ENCODE measurements at regions not wholly inside any gene's neighbourhood (a gene's known extent, or its start where the extent isn't known, plus 50 kb on each side); places are given as distances from the start of the nearest gene placed in this dataset.

- TF ChIP-seq CTCF (IDR thresholded peaks at IDR 0.05; ENCODE audit: low read depth, low read length, missing control alignments), result no peak
- H3K4me3 ChIP-seq (ENCODE audit: low read depth, low read length), result no peak overlapping the region
- DNase-seq (ENCODE audit: low read depth), result no peak
Observed at GRCh38 chr3:147793841-147794240, 384.7 kb downstream of the ZIC1 start.

GRCh38 chr3:147794596-147794995 is 385.4 kb downstream of the ZIC1 start:
- TF ChIP-seq CTCF (IDR thresholded peaks at IDR 0.05; ENCODE audit: low read depth, low read length, missing control alignments), result no peak
- H3K4me3 ChIP-seq (ENCODE audit: low read depth, low read length), result no peak overlapping the region
- no peak for DNase-seq (ENCODE audit: low read depth)

- no peak for DNase-seq (ENCODE audit: low read depth)
- no peak for TF ChIP-seq CTCF (IDR thresholded peaks at IDR 0.05; ENCODE audit: low read depth, low read length, missing control alignments)
- H3K4me3 ChIP-seq (ENCODE audit: low read depth, low read length), result no peak overlapping the region
Observed at GRCh38 chr3:147795418-147795817, 386.3 kb downstream of the ZIC1 start.

GRCh38 chr3:147797095-147797494 is 387.9 kb downstream of the ZIC1 start:
- DNase-seq (ENCODE audit: low read depth), result no peak
- no peak for TF ChIP-seq CTCF (IDR thresholded peaks at IDR 0.05; ENCODE audit: low read depth, low read length, missing control alignments)
- no peak overlapping the region for H3K4me3 ChIP-seq (ENCODE audit: low read depth, low read length)

GRCh38 chr3:147799601-147800000 is 390.4 kb downstream of the ZIC1 start:
- no peak overlapping the region for H3K4me3 ChIP-seq (ENCODE audit: low read depth, low read length)
- no peak for TF ChIP-seq CTCF (IDR thresholded peaks at IDR 0.05; ENCODE audit: low read depth, low read length, missing control alignments)
- no peak for DNase-seq (ENCODE audit: low read depth)

- no peak overlapping the region for H3K4me3 ChIP-seq (ENCODE audit: low read depth, low read length)
- no peak for TF ChIP-seq CTCF (IDR thresholded peaks at IDR 0.05; ENCODE audit: low read depth, low read length, missing control alignments)
- DNase-seq (ENCODE audit: low read depth), result no peak
Observed at GRCh38 chr3:147807776-147808175, 398.6 kb downstream of the ZIC1 start.

GRCh38 chr3:147809206-147809605 is 400.0 kb downstream of the ZIC1 start:
- no peak overlapping the region for H3K4me3 ChIP-seq (ENCODE audit: low read depth, low read length)
- no peak for DNase-seq (ENCODE audit: low read depth)
- no peak for TF ChIP-seq CTCF (IDR thresholded peaks at IDR 0.05; ENCODE audit: low read depth, low read length, missing control alignments)

All from GM12864 (cell line).